Prostate gland (tissue), 2 donors: ENCODE measurements at regions not wholly inside any gene's neighbourhood (a gene's known extent, or its start where the extent isn't known, plus 50 kb on each side); places are given as distances from the start of the nearest gene placed in this dataset.

Experiments used
- CTCF ChIP-seq, 4 experiments: fragments of 200-600 bp in 2 of 4; fragments of 450-650 bp in 2 of 4; sonication (generic) in 2 of 4; IDR thresholded peaks; 1 replicate in 3 of 4; 2 replicates in 1 of 4; pipeline ENCODE4 v1.5.1; 2016 to 2019; ENCODE audit warnings: antibody characterized with exemption in 4 of 4, mild to moderate bottlenecking in 2 of 4, moderate library complexity in 2 of 4
- POLR2A ChIP-seq: fragments of 450-650 bp; IDR thresholded peaks from one replicate; pipeline ENCODE4 v1.6.1; 2016; ENCODE audit warnings: antibody characterized with exemption, mild to moderate bottlenecking

DNA sequence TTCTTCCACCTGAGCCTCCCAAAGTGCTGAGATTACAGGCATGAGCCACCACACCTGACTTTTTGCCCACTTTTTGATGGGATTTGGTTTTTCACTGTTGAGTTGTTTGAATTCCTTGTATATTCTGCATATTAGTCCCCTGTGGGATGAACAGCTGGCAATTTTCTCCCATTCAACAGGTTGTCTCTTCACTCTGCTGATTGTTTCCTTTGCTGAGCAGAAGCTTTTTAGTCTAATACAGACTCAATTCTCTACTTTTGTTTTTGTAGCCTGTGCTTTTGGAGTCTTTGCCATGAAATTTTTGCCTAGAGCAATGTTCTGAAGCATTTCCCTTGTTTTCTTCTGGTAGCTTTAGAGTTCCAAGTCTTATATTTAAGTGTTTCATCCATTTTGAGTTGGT lies 62.7 kb upstream of the MFGE8 start:
- TF ChIP-seq CTCF (IDR thresholded peaks at IDR 0.05) (no peak), POLR2A (no peak)
